ENCODE measurements at regions not wholly inside any gene's neighbourhood (a gene's known extent, or its start where the extent isn't known, plus 50 kb on each side); places are given as distances from the start of the nearest gene placed in this dataset.

- Histone ChIP-seq H3K4me3 (no peak overlapping the region), H3K4me1 (ENCODE audit: insufficient read depth) (peaks cover 3% of the 10 kb centered on the region), H3K9me3 (no peaks in the 10 kb centered on the region), H3K27ac (no peak overlapping the region), H3K36me3 (no peaks in the 10 kb centered on the region), H3K27me3 (no peaks in the 10 kb centered on the region)
- intact Hi-C loops (cut with DNase I) = no loop called here
- DNase-seq = no peak
- WGBS, 3 donors = 96 to 97% (median 96%) methylated on average over 2 of the region's 2 CpGs
- no peak for TF ChIP-seq CTCF (IDR thresholded peaks at IDR 0.05)
- no peak for TF ChIP-seq EP300 (IDR thresholded peaks at IDR 0.05)
- TF ChIP-seq POLR2A (IDR thresholded peaks at IDR 0.05) = no peak
Measured at GRCh38 chr1:168942165-168942564, 164.3 kb upstream of the ATP1B1 start.

GRCh38 chr1:168945870-168946269 lies 160.6 kb upstream of the ATP1B1 start:
- WGBS, 3 donors = 22 to 26% (median 24%) methylated on average over 3 of the region's 3 CpGs
- no peaks in the 10 kb centered on the region for H3K27me3 ChIP-seq
- H3K9me3 ChIP-seq = no peaks in the 10 kb centered on the region
- DNase-seq = peak; percentile 30 to 67 (median 60)
- peaks cover 3% of the 10 kb centered on the region for H3K4me1 ChIP-seq (ENCODE audit: insufficient read depth)
- no peaks in the 10 kb centered on the region for H3K36me3 ChIP-seq
- no peak overlapping the region for H3K27ac ChIP-seq
- TF ChIP-seq EP300 (IDR thresholded peaks at IDR 0.05) (no peak), POLR2A (IDR thresholded peaks at IDR 0.05) (no peak), CTCF (IDR thresholded peaks at IDR 0.05) (no peak)
- no peak overlapping the region for H3K4me3 ChIP-seq
- intact Hi-C loops (cut with DNase I) = no loop called here

GRCh38 chr1:168947041-168947440 lies 159.4 kb upstream of the ATP1B1 start:
- H3K4me1 ChIP-seq (ENCODE audit: insufficient read depth) = peaks cover 3% of the 10 kb centered on the region
- no peak overlapping the region for H3K4me3 ChIP-seq
- H3K27me3 ChIP-seq = no peaks in the 10 kb centered on the region
- intact Hi-C loops (cut with DNase I) = no loop called here
- H3K36me3 ChIP-seq = no peaks in the 10 kb centered on the region
- no peak overlapping the region for H3K27ac ChIP-seq
- DNase-seq = no peak
- 93 to 96% (median 93%) methylated on average over 2 of the region's 2 CpGs for WGBS, 3 donors
- H3K9me3 ChIP-seq = no peaks in the 10 kb centered on the region
- TF ChIP-seq POLR2A (IDR thresholded peaks at IDR 0.05) = no peak
- TF ChIP-seq CTCF (IDR thresholded peaks at IDR 0.05) = no peak
- TF ChIP-seq EP300 (IDR thresholded peaks at IDR 0.05) = no peak

GRCh38 chr1:168949672-168950071 lies 156.8 kb upstream of the ATP1B1 start:
- intact Hi-C loops (cut with DNase I) = no loop called here
- peaks cover 3% of the 10 kb centered on the region for H3K4me1 ChIP-seq (ENCODE audit: insufficient read depth)
- no peaks in the 10 kb centered on the region for H3K9me3 ChIP-seq
- no peak for DNase-seq
- no peak overlapping the region for H3K27ac ChIP-seq
- TF ChIP-seq POLR2A (IDR thresholded peaks at IDR 0.05) (no peak), CTCF (IDR thresholded peaks at IDR 0.05) (no peak), EP300 (IDR thresholded peaks at IDR 0.05) (no peak)
- H3K36me3 ChIP-seq = no peaks in the 10 kb centered on the region
- no peaks in the 10 kb centered on the region for H3K27me3 ChIP-seq
- no peak overlapping the region for H3K4me3 ChIP-seq

GRCh38 chr1:168957818-168958217 lies 148.7 kb upstream of the ATP1B1 start:
- intact Hi-C loops (cut with DNase I) = no loop called here
- peaks cover 3% of the 10 kb centered on the region for H3K4me1 ChIP-seq (ENCODE audit: insufficient read depth)
- H3K4me3 ChIP-seq = no peak overlapping the region
- H3K36me3 ChIP-seq = no peaks in the 10 kb centered on the region
- no peaks in the 10 kb centered on the region for H3K9me3 ChIP-seq
- no peak for DNase-seq
- H3K27me3 ChIP-seq = no peaks in the 10 kb centered on the region
- no peak for TF ChIP-seq CTCF (IDR thresholded peaks at IDR 0.05)
- TF ChIP-seq POLR2A (IDR thresholded peaks at IDR 0.05) = no peak
- TF ChIP-seq EP300 (IDR thresholded peaks at IDR 0.05) = no peak
- WGBS, 3 donors = 95 to 100% (median 96%) methylated on average over 2 of the region's 2 CpGs
- H3K27ac ChIP-seq = no peak overlapping the region

Measured in ovary (tissue), 7 donors.